BLaER1 treated with 17β-estradiol and CSF1 and Interleukin-3, amounts not matched to agents 10 nM and 100 nM (cell line): ENCODE measurements at regions not wholly inside any gene's neighbourhood (a gene's known extent, or its start where the extent isn't known, plus 50 kb on each side); places are given as distances from the start of the nearest gene placed in this dataset.

Experiments
- H3K27ac ChIP-seq, 11 experiments: shearing (Covaris generic); formaldehyde crosslinking; 2 replicates each; pipeline ENCODE4 v1.8.1; 2022
- H3K27me3 ChIP-seq, 11 experiments: shearing (Covaris generic); formaldehyde crosslinking; 2 replicates each; pipeline ENCODE4 v1.8.1; 2022
- H3K36me3 ChIP-seq, 11 experiments: shearing (Covaris generic); formaldehyde crosslinking; 2 replicates each; pipeline ENCODE4 v1.8.1; 2022
- H3K4me1 ChIP-seq, 10 experiments: shearing (Covaris generic); formaldehyde crosslinking; 2 replicates each; pipeline ENCODE4 v1.8.1; 2022
- H3K4me2 ChIP-seq, 11 experiments: shearing (Covaris generic); formaldehyde crosslinking; 2 replicates each; pipeline ENCODE4 v1.8.1; 2022
- H3K4me3 ChIP-seq, 10 experiments: shearing (Covaris generic); formaldehyde crosslinking; 2 replicates each; pipeline ENCODE4 v1.8.1; 2022
- H3K9ac ChIP-seq, 11 experiments: shearing (Covaris generic); formaldehyde crosslinking; 2 replicates each; pipeline ENCODE4 v1.8.1; 2022
- H3K9me3 ChIP-seq, 11 experiments: shearing (Covaris generic); formaldehyde crosslinking; replicated peaks in 1 of 11; 2 replicates each; pipeline ENCODE4 v1.8.1; 2022
- H4K20me1 ChIP-seq, 11 experiments: shearing (Covaris generic); formaldehyde crosslinking; 2 replicates each; pipeline ENCODE4 v1.8.1; 2022
- Cebpa-rat ChIP-seq, 11 experiments: shearing (Covaris generic); IDR thresholded peaks; 2 replicates each; pipeline ENCODE4 v1.8.1; 2022

DNA sequence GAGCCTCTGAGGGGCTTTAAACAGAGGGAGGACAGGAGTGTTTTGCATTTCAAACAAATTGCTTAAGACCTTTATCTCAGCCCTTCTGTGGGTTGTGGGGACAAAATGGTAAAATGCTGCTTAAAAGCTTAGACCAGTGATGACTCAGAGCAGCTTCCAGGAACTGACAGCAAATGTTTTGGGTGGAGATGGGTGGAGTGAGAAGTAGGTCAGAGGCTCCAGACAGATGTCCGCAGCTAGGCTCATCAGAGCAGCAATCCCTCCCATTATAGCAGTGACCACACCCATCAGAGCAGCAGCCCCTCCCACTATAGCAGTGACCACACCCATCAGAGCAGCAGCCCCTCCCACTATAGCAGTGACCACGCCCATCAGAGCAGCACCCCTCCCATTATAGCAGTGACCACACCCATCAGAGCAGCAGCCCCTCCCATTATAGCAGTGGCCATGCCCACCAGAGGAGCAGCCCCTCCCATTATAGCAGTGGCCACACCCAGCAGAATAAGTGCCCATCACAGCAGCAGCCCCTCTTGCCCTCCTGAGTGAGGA is 532.2 kb downstream of the MATN1 start:
- no peak for TF ChIP-seq Cebpa-rat (IDR thresholded peaks at IDR 0.05)
- Histone ChIP-seq H4K20me1 (no peaks in the 10 kb centered on the region), H3K4me3 (no peak overlapping the region), H3K9me3 (no peaks in the 10 kb centered on the region), H3K4me2 (peak overlapping the region in 8 of 11 experiments; percentile 18 to 89 (median 66); a peak in 12 of 22 replicates), H3K36me3 (no peaks in the 10 kb centered on the region), H3K27me3 (no peaks in the 10 kb centered on the region), H3K9ac (peak overlapping the region in 3 of 11 experiments; percentile 53 to 61 (median 56); a peak in 6 of 22 replicates), H3K27ac (peak overlapping the region in 8 of 11 experiments; percentile 2 to 84 (median 49); a peak in 11 of 22 replicates), H3K4me1 (peaks cover 3 to 52% (median 22%) of the 10 kb centered on the region in 10 experiments)

DNA sequence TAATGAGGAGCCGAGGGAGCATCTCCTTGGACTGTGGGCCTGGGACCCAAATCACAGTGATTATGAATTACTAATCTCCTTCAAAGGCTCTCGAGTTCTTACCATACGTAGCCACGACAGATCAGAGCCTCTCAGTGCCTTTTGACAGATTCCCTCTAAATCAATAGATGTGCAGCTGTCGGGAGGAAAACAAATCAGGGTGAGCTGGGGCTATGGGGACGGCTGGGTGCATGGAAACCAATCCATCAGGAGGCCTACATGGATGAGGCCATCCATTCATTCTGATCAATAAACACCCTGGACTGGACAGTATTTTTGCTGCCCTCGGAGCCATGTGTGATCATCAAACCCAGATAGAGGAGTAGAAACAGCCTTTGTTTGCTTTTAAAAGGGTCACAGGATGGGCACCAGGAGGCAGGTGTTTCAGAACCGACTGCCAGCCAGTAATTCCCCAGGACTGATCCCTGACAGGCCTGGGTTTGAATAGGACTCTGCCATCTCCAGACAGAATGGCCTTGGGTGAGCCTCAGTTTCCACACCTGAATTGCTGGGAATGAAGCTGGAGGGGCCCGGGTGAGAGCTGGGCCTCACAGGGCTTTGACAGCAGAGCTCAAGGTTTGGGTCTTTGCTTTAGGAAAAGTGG is 532.8 kb downstream of the MATN1 start:
- Histone ChIP-seq H3K4me3 (no peak overlapping the region), H3K27ac (peak overlapping the region in 8 of 11 experiments; percentile 2 to 84 (median 49); a peak in 11 of 22 replicates), H3K9me3 (no peaks in the 10 kb centered on the region), H3K27me3 (no peaks in the 10 kb centered on the region), H4K20me1 (no peaks in the 10 kb centered on the region), H3K36me3 (no peaks in the 10 kb centered on the region), H3K9ac (peak overlapping the region in 3 of 11 experiments; percentile 53 to 61 (median 56); a peak in 6 of 22 replicates), H3K4me1 (peaks cover 0 to 51% (median 16%) of the 10 kb centered on the region in 10 experiments; a peak in 17 of 20 replicates), H3K4me2 (peak overlapping the region in 8 of 11 experiments; percentile 18 to 89 (median 66); a peak in 12 of 22 replicates)
- TF ChIP-seq Cebpa-rat (IDR thresholded peaks at IDR 0.05): no peak

DNA sequence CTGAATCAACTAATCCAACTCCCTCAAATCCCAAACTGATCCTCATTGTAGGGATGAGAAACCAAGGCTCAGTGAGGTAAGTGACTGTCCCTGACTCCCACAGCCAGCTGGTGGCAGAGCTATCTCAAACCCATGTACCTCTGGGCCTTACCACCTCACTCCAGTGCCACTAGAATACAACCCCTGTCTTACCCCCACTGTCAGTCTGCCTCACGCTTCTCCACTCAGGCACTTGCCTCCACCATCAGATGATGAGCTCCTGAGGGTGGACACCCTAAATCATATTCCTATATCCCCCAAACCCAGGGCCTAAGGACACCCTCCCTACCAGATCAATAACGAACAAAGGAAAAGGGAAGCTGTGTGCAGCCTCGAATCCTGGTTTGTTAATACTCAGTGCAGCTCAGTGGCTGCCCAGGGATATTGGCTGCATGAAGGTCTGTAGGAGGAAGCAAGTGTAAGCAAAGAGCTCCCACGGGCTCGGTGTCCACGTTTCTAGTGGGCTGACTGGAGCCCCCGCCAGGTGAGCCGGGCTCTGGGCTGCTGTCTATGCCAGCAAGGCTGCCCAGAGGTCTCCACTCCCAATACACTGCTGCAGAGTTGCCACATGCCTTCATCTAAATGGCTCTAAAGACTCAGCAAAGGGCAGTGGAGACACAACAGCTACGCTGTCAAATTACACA is 533.4 kb downstream of the MATN1 start:
- Histone ChIP-seq H3K9ac (no peak overlapping the region), H3K27me3 (no peaks in the 10 kb centered on the region), H3K4me3 (no peak overlapping the region), H3K36me3 (no peaks in the 10 kb centered on the region), H3K9me3 (no peaks in the 10 kb centered on the region), H3K4me2 (peak overlapping the region in 4 of 11 experiments; percentile 76 to 89 (median 82); a peak in 8 of 22 replicates), H3K4me1 (peaks cover 0 to 46% (median 11%) of the 10 kb centered on the region in 10 experiments; a peak in 17 of 20 replicates), H3K27ac (peak overlapping the region in 3 of 11 experiments; percentile 69 to 84 (median 82); a peak in 6 of 22 replicates), H4K20me1 (no peaks in the 10 kb centered on the region)
- TF ChIP-seq Cebpa-rat (IDR thresholded peaks at IDR 0.05): no peak

DNA sequence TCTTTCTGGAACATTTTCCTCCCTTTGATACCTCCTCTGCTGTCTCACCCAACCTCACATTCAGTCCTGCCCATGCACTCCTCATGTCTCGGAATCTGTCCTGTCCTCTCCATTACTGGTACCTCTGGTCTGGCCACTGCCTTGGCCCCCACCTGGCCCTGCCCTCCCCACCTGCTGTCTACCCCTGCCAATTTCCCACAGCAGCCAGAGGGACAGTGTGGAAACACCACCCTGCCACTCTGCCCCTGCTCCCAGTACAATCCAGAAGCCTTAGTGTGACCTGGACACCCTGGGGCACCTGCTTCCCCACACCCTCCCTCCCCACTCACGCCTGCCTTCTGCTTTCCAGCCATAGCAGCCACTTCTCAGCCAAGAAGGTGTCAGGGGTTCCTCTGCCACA is 534.4 kb downstream of the MATN1 start:
- Histone ChIP-seq H3K27me3 (no peaks in the 10 kb centered on the region), H4K20me1 (no peaks in the 10 kb centered on the region), H3K27ac (no peak overlapping the region), H3K4me1 (peaks cover 0 to 39% (median 7%) of the 10 kb centered on the region in 10 experiments; a peak in 14 of 20 replicates), H3K36me3 (no peaks in the 10 kb centered on the region), H3K9ac (no peak overlapping the region), H3K4me3 (no peak overlapping the region), H3K9me3 (no peaks in the 10 kb centered on the region), H3K4me2 (no peak overlapping the region)
- TF ChIP-seq Cebpa-rat (IDR thresholded peaks at IDR 0.05): no peak

DNA sequence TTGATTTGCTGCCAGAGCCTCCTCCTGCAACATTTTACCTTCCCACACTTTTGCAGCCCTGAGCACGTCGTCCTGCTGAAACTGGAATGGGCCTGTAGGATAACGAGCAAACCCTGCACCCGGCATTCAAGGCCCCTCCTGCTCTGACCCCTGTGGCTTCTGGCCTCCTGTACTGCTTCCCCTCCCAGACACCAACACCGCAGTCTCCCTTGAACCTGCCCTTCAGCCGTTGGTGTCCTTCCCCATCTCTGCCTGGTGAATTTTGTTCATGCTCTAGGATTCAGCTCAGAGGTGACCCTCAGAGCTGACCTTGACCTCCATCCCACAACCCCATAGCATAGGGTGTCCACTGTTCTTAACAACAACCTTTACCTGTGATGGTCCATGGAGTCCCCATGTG is 535.1 kb downstream of the MATN1 start:
- no peak overlapping the region for H3K4me3 ChIP-seq
- no peak overlapping the region for H3K4me2 ChIP-seq
- no peaks in the 10 kb centered on the region for H4K20me1 ChIP-seq
- peaks cover 0 to 39% (median 7%) of the 10 kb centered on the region in 10 experiments; a peak in 14 of 20 replicates for H3K4me1 ChIP-seq
- no peak for TF ChIP-seq Cebpa-rat (IDR thresholded peaks at IDR 0.05)
- no peak overlapping the region for H3K27ac ChIP-seq
- H3K9me3 ChIP-seq: no peaks in the 10 kb centered on the region
- no peaks in the 10 kb centered on the region for H3K27me3 ChIP-seq
- no peaks in the 10 kb centered on the region for H3K36me3 ChIP-seq
- no peak overlapping the region for H3K9ac ChIP-seq

DNA sequence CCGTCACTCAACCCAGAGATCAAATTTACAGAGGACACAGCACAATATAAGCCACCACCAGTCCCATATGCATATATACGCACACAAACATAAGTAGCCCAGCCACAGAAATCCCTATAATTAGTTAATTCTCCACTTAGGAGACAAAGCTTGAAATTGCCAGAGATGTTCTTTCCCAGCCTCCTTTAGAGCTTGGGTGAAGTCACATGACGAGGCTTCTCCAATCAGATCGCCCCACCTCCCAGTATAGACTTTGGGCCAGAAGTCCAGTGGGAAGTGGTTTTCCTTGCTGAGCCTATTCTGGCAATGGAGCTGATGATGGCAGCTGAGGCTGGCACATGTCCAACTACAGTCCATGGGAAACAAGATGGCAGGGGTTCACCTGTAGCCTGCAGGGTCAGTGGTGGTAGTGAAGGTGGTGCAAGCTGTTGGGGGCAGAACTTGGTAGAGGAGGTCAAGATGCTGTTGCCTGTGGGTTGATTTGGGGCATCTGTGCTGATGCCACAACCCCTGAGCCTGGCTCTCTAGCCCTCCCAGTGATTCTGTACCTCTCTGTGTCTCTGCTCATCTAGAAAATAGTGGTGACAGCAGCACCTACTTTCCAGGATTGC is 535.9 kb downstream of the MATN1 start:
- Histone ChIP-seq H3K4me1 (peaks cover 0 to 37% (median 7%) of the 10 kb centered on the region in 10 experiments; a peak in 14 of 20 replicates), H3K4me3 (no peak overlapping the region), H3K4me2 (no peak overlapping the region), H3K9ac (no peak overlapping the region), H3K27me3 (no peaks in the 10 kb centered on the region), H4K20me1 (no peaks in the 10 kb centered on the region), H3K27ac (no peak overlapping the region), H3K36me3 (no peaks in the 10 kb centered on the region), H3K9me3 (no peaks in the 10 kb centered on the region)
- no peak for TF ChIP-seq Cebpa-rat (IDR thresholded peaks at IDR 0.05)

DNA sequence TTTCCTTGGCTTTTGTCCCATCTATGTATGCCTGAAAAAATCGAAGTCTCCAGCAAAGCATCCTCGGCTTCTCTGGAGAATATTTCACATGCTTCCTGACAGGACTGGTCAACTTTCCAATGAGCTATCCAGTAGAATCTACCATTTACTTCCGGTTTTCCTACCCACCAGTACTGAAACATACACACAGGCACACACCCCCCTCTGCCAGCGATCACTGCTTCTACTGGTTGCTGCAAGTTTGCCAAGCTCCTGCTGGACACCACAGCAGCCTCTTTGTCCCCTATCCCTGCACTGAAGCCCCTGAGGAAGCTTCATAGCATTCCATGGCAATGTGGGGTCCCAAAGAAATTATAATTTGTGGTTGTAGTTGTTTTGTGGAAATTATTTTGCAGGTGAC is 536.8 kb downstream of the MATN1 start:
- H3K4me2 ChIP-seq: no peak overlapping the region
- peaks cover 0 to 29% (median 7%) of the 10 kb centered on the region in 10 experiments; a peak in 14 of 20 replicates for H3K4me1 ChIP-seq
- TF ChIP-seq Cebpa-rat (IDR thresholded peaks at IDR 0.05): no peak
- H4K20me1 ChIP-seq: no peaks in the 10 kb centered on the region
- no peaks in the 10 kb centered on the region for H3K36me3 ChIP-seq
- no peaks in the 10 kb centered on the region for H3K9me3 ChIP-seq
- H3K9ac ChIP-seq: no peak overlapping the region
- no peak overlapping the region for H3K27ac ChIP-seq
- no peaks in the 10 kb centered on the region for H3K27me3 ChIP-seq
- H3K4me3 ChIP-seq: no peak overlapping the region

DNA sequence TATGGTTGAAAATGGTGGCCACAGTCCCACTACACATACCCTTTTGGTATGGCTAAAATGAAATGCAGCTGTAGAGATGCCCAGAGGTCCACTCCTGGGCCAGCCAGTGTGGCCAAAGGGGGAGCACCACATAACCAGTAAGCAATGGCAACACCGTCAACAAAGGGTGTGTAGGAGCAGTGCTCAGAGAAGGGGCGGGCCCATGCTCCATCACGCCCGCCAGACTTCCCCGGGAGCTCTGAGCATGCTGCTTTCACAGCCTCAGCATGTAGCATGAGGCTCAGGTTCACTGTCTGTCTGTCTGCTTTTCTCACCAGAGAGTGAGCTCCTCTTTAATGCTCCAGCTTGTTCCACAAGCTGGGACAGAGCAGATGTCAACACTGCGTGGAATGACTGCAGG is 537.6 kb downstream of the MATN1 start:
- H4K20me1 ChIP-seq: no peaks in the 10 kb centered on the region
- no peaks in the 10 kb centered on the region for H3K36me3 ChIP-seq
- no peaks in the 10 kb centered on the region for H3K27me3 ChIP-seq
- peaks cover 0 to 21% (median 3%) of the 10 kb centered on the region in 10 experiments; a peak in 14 of 20 replicates for H3K4me1 ChIP-seq
- H3K4me2 ChIP-seq: no peak overlapping the region
- TF ChIP-seq Cebpa-rat (IDR thresholded peaks at IDR 0.05): no peak
- no peak overlapping the region for H3K27ac ChIP-seq
- no peak overlapping the region for H3K4me3 ChIP-seq
- H3K9me3 ChIP-seq: no peaks in the 10 kb centered on the region
- H3K9ac ChIP-seq: no peak overlapping the region

DNA sequence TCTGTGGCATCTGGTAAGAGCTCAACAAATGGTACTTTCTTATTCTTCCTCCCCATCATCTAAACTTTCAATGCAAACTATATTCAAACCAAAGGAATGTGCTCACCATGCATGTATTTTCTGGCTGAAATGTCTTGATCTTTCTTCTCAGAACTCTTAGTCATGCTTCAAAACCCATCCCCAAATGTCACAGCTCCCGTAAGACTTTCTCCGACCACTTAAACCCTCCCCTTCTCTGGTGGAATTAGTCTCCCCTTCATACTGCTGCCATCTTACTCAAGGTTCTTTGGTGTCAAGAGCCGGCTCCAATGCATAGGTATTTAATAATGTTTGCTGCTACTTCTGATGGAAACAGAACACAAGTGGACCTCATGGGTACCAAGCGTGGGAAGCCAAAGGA is 538.1 kb downstream of the MATN1 start:
- TF ChIP-seq Cebpa-rat (IDR thresholded peaks at IDR 0.05): no peak
- peaks cover 0 to 16% (median 0%) of the 10 kb centered on the region in 10 experiments; a peak in 9 of 20 replicates for H3K4me1 ChIP-seq
- no peak overlapping the region for H3K9ac ChIP-seq
- no peak overlapping the region for H3K27ac ChIP-seq
- H3K27me3 ChIP-seq: no peaks in the 10 kb centered on the region
- H3K4me2 ChIP-seq: no peak overlapping the region
- no peaks in the 10 kb centered on the region for H3K9me3 ChIP-seq
- no peak overlapping the region for H3K4me3 ChIP-seq
- no peaks in the 10 kb centered on the region for H4K20me1 ChIP-seq
- no peaks in the 10 kb centered on the region for H3K36me3 ChIP-seq
